ENCODE measurements at regions not wholly inside any gene's neighbourhood (a gene's known extent, or its start where the extent isn't known, plus 50 kb on each side); places are given as distances from the start of the nearest gene placed in this dataset.
A peak's percentile ranks its signal among the peaks of the same experiment; 100 is the strongest.

- no peak for DNase-seq
- Mint-ChIP-seq H3K4me1 (peaks cover 16% of the 10 kb centered on the region), H3K27ac (no peak overlapping the region), H3K4me3 (no peak overlapping the region), H3K9me3 (no peaks in the 10 kb centered on the region), H3K27me3 (ENCODE audit: low read depth, poor library complexity) (no peaks in the 10 kb centered on the region), H3K36me3 (ENCODE audit: low read depth) (no peaks in the 10 kb centered on the region)
- no peak for TF ChIP-seq CTCF (IDR thresholded peaks at IDR 0.05)
Measured at GRCh38 chr9:17083258-17083657, 51.6 kb upstream of the CNTLN start.

- peak; percentile 33 for DNase-seq
- no peak for TF ChIP-seq CTCF (IDR thresholded peaks at IDR 0.05)
- no peaks in the 10 kb centered on the region for H3K27me3 Mint-ChIP-seq (ENCODE audit: low read depth, poor library complexity)
- H3K9me3 Mint-ChIP-seq, result no peaks in the 10 kb centered on the region
- H3K4me1 Mint-ChIP-seq, result peaks cover 16% of the 10 kb centered on the region
- no peaks in the 10 kb centered on the region for H3K36me3 Mint-ChIP-seq (ENCODE audit: low read depth)
- H3K4me3 Mint-ChIP-seq, result no peak overlapping the region
- H3K27ac Mint-ChIP-seq, result no peak overlapping the region
Measured at GRCh38 chr9:17082343-17083064, 52.3 kb upstream of the CNTLN start.

- TF ChIP-seq CTCF (IDR thresholded peaks at IDR 0.05), result no peak
- no peaks in the 10 kb centered on the region for H3K27me3 Mint-ChIP-seq (ENCODE audit: low read depth, poor library complexity)
- H3K27ac Mint-ChIP-seq, result no peak overlapping the region
- peaks cover 16% of the 10 kb centered on the region for H3K4me1 Mint-ChIP-seq
- no peak overlapping the region for H3K4me3 Mint-ChIP-seq
- H3K36me3 Mint-ChIP-seq (ENCODE audit: low read depth), result no peaks in the 10 kb centered on the region
- DNase-seq, result no peak
- no peaks in the 10 kb centered on the region for H3K9me3 Mint-ChIP-seq
Measured at GRCh38 chr9:17081814-17082213, 53.0 kb upstream of the CNTLN start.

GRCh38 chr9:17081351-17081750 is 53.5 kb upstream of the CNTLN start:
- no peaks in the 10 kb centered on the region for H3K27me3 Mint-ChIP-seq (ENCODE audit: low read depth, poor library complexity)
- no peak for DNase-seq
- H3K4me1 Mint-ChIP-seq, result peaks cover 17% of the 10 kb centered on the region
- H3K4me3 Mint-ChIP-seq, result no peak overlapping the region
- no peaks in the 10 kb centered on the region for H3K36me3 Mint-ChIP-seq (ENCODE audit: low read depth)
- no peaks in the 10 kb centered on the region for H3K9me3 Mint-ChIP-seq
- no peak overlapping the region for H3K27ac Mint-ChIP-seq
- TF ChIP-seq CTCF (IDR thresholded peaks at IDR 0.05), result no peak

- Mint-ChIP-seq H3K4me1 (peaks cover 18% of the 10 kb centered on the region), H3K27me3 (ENCODE audit: low read depth, poor library complexity) (peaks cover 3% of the 10 kb centered on the region), H3K4me3 (no peak overlapping the region), H3K36me3 (ENCODE audit: low read depth) (peaks cover 6% of the 10 kb centered on the region), H3K9me3 (peaks cover 17% of the 10 kb centered on the region), H3K27ac (peak overlapping the region; percentile 53)
- no peak for DNase-seq
- TF ChIP-seq CTCF (IDR thresholded peaks at IDR 0.05), result no peak
Measured at GRCh38 chr9:17075758-17076485, 58.9 kb upstream of the CNTLN start.
